Lower lobe of right lung (tissue), 2 donors: ENCODE measurements at regions not wholly inside any gene's neighbourhood (a gene's known extent, or its start where the extent isn't known, plus 50 kb on each side); places are given as distances from the start of the nearest gene placed in this dataset.

Experiments
- ATAC-seq, 2 donors: fragments of 200-7000 bp; cut with Tn5 transposase; one replicate each; pipeline ENCODE4 v1.9.1; 2020 to 2022; ENCODE audit warnings: mild to moderate bottlenecking in 2 of 2, moderate library complexity in 2 of 2
- DNase-seq: peaks from one replicate; pipeline ENCODE4 v3.0.0-alpha.2; 2020
- H3K27ac ChIP-seq: fragments of 200-600 bp; one replicate; pipeline ENCODE4 v1.8.0; 2022
- H3K27me3 ChIP-seq: fragments of 200-600 bp; one replicate; pipeline ENCODE4 v1.8.0; 2022; ENCODE audit warnings: low read depth
- H3K36me3 ChIP-seq: fragments of 200-600 bp; one replicate; pipeline ENCODE4 v1.8.0; 2022; ENCODE audit warnings: mild to moderate bottlenecking
- H3K4me1 ChIP-seq: fragments of 200-600 bp; one replicate; pipeline ENCODE4 v1.8.0; 2022
- H3K4me3 ChIP-seq: fragments of 200-600 bp; one replicate; pipeline ENCODE4 v1.8.0; 2022; ENCODE audit warnings: mild to moderate bottlenecking
- H3K9me3 ChIP-seq: fragments of 200-600 bp; one replicate; pipeline ENCODE4 v1.8.0; 2022
- intact Hi-C: fragments of 100-400 bp; cut with DNase I; formaldehyde crosslinking; loops from one replicate; pipeline ENCODE4 v1.11.0; 2022
- TF ChIP-seq, protein P1 (sequence below): fragments of 200-600 bp; IDR thresholded peaks from one replicate; pipeline ENCODE4 v1.8.0; 2022; ENCODE audit warnings: antibody characterized with exemption, mild to moderate bottlenecking
- donor health status: DM: no; HTN: yes; CAD: no; lungs with severe emphysema.

DNA sequence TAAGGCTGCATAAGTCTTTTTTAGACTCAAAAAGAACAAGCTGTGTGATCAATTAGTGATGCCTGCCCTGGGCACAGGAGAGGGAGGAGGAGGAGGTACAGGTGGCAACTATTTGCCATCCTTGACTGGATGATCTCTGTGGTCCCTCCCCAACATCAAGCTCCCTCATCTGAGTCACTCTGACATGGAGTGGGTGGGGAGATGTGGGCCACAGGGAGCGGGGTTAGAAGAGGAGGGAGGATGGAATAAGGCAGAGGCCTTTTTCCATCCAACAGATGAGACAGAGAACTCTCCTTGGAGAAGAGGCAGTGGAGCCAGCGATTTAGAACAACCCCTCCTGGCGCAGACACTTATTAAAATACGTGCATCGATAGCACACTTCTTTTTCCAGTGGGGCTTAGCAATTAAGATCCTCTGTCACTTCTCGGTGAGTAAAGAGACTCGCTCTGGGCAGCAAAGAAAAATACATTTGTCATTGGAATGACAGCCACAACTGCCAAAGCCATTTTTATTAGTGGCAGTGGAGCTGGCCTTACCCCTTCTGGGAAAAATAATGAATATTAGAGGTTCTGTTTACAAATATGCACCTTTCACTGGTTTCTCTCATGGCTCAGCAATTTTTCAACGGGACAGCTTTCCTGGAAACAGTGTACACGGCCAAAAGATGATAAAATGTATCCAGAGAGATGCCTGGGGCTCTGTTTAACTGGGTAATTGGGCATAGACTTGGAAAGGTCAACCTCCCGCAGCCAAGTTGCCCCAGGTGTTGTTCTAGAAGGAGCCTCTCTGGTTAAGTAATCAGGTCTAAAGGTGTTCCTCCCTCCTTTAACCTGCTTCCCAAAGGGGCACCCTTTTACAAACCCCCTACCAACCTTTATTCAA, 238.4 kb upstream of the CXCR4 start:
- H3K9me3 ChIP-seq: no peaks in the 10 kb centered on the region
- intact Hi-C loops: no loop called here
- H3K4me3 ChIP-seq: no peak overlapping the region
- TF ChIP-seq, protein P1, sequence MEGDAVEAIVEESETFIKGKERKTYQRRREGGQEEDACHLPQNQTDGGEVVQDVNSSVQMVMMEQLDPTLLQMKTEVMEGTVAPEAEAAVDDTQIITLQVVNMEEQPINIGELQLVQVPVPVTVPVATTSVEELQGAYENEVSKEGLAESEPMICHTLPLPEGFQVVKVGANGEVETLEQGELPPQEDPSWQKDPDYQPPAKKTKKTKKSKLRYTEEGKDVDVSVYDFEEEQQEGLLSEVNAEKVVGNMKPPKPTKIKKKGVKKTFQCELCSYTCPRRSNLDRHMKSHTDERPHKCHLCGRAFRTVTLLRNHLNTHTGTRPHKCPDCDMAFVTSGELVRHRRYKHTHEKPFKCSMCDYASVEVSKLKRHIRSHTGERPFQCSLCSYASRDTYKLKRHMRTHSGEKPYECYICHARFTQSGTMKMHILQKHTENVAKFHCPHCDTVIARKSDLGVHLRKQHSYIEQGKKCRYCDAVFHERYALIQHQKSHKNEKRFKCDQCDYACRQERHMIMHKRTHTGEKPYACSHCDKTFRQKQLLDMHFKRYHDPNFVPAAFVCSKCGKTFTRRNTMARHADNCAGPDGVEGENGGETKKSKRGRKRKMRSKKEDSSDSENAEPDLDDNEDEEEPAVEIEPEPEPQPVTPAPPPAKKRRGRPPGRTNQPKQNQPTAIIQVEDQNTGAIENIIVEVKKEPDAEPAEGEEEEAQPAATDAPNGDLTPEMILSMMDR: no peak
- no peaks in the 10 kb centered on the region for H3K4me1 ChIP-seq
- ATAC-seq (no peak), DNase-seq (no peak)
- no peaks in the 10 kb centered on the region for H3K36me3 ChIP-seq
- H3K27me3 ChIP-seq: no peaks in the 10 kb centered on the region
- no peak overlapping the region for H3K27ac ChIP-seq

DNA sequence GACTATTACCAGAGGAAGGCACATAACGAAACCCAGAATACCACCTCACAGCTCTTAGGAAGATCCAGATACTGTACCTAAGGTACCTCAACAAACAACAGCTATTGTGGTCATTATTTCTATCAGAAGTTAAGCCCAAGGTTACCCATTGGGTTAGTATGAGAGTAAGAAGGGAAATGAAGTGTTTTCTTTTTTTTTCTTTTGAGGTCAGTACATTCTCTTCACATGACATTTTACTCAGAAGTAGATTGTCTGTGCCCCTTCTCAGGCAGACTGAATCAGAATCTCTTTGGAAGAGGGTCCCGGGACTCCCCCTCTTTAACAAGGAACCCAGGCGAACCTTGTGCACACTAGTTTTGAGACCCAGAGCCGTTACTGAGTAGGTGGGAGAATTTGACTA, 233.7 kb upstream of the CXCR4 start:
- ATAC-seq (no peak), DNase-seq (no peak)
- no peaks in the 10 kb centered on the region for H3K36me3 ChIP-seq
- intact Hi-C loops: no loop called here
- H3K9me3 ChIP-seq: no peaks in the 10 kb centered on the region
- TF ChIP-seq, protein P1: no peak
- no peaks in the 10 kb centered on the region for H3K4me1 ChIP-seq
- H3K4me3 ChIP-seq: no peak overlapping the region
- no peak overlapping the region for H3K27ac ChIP-seq
- H3K27me3 ChIP-seq: no peaks in the 10 kb centered on the region

DNA sequence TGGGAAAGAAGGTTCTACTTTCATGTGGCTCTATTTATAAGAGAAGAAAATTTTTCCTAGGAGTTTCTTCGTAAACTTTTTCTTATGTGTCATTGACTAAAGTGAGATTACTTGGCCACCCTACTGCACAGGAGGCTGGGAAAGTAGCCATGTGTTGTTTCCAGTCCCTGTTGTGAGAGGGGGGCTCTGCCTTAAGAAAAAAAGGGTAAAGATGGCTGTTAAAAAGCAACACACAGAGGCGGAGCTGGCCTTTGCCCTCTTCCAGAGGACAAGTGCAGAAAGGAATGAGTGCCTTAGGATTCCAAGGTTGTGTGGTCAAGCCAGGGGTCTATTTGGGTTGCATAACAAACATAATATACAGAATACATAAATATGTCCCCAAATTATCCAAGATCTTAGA, 230.0 kb upstream of the CXCR4 start:
- DNase-seq: no peak
- ATAC-seq: no peak
- H3K9me3 ChIP-seq: no peaks in the 10 kb centered on the region

DNA sequence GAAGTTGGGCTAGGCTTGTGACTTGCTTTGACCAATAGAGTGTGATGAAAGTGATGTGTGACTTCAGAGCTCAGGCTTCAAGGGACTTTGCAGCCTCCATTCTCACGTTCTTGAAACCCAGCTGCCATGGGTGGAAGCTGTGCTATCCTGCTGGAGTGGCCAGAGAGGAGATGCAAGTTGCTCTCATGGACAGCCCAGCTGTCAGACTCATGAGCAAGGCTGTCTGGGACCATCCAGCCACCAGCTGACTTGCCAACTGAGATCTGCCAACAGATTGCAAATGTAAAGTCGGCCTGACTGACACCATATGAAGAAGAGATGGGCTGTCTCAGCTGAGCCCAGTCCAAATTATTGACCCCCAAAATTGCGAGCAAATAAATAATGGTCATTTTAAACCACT, 226.4 kb upstream of the CXCR4 start:
- Histone ChIP-seq H3K4me3 (no peak overlapping the region), H3K9me3 (no peaks in the 10 kb centered on the region), H3K27me3 (no peaks in the 10 kb centered on the region), H3K36me3 (no peaks in the 10 kb centered on the region), H3K27ac (no peak overlapping the region), H3K4me1 (no peaks in the 10 kb centered on the region)
- DNase-seq (no peak), ATAC-seq (no peak)
- intact Hi-C loops: no loop called here
- TF ChIP-seq, protein P1: no peak

More for the DNA sequence above, 230.0 kb upstream of the CXCR4 start:
- H3K4me1 ChIP-seq: no peaks in the 10 kb centered on the region
- intact Hi-C loops: no loop called here
- H3K36me3 ChIP-seq: no peaks in the 10 kb centered on the region
- H3K4me3 ChIP-seq: no peak overlapping the region
- no peak overlapping the region for H3K27ac ChIP-seq
- TF ChIP-seq, protein P1: no peak
- H3K27me3 ChIP-seq: no peaks in the 10 kb centered on the region

DNA sequence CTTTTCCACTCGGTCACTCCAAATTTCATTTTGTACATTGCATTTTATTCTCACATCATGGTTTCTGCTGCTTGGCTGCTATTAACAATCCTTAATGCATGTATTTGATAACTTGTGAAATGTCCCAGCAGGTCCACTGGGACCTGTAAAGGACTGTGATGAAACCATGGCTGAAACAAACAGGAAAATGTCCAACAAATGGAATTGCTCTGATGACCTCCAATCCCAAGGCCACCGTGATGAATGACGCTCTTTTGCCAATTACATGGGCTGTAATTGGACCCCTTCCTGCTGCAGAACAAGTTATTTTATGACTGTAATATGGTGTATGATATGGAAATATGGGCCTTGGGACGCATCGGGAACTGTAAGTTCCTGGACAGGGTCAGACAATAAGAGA, 224.2 kb upstream of the CXCR4 start:
- H3K4me3 ChIP-seq: no peak overlapping the region
- H3K36me3 ChIP-seq: no peaks in the 10 kb centered on the region
- ATAC-seq (no peak), DNase-seq (no peak)
- TF ChIP-seq, protein P1: no peak
- H3K4me1 ChIP-seq: no peaks in the 10 kb centered on the region
- intact Hi-C loops: no loop called here
- no peaks in the 10 kb centered on the region for H3K9me3 ChIP-seq
- no peak overlapping the region for H3K27ac ChIP-seq
- no peaks in the 10 kb centered on the region for H3K27me3 ChIP-seq
